HS-5 (cell line): ENCODE measurements at regions not wholly inside any gene's neighbourhood (a gene's known extent, or its start where the extent isn't known, plus 50 kb on each side); places are given as distances from the start of the nearest gene placed in this dataset.
A peak's percentile ranks its signal among the peaks of the same experiment; 100 is the strongest.

Experiments used
- DNase-seq: peaks from one replicate; pipeline ENCODE4 v3.0.0-alpha.2; 2012; ENCODE audit warnings: low read depth

DNA sequence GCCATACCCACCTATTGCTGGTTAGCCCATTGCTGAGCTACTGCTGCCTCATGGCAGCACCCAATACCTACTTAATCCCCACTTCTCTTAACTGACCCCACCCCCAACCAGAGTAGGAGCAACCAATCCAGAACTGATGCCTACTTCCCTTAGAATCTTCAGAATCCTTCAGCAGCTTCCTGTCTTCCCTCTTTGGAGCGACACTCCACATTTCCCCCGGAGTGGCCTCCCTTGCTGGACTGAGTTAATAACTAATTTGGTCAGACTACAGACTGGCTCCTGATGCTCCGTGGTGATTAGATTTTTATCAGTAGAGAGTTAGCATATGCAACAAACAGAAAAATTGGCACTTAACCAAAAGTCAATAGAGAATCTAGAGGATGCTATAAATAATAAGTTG lies 51.2 kb upstream of the UBR2 start:
- DNase-seq: no peak

GRCh38 chr6:42511803-42512422 lies 51.9 kb upstream of the UBR2 start:
- no peak for DNase-seq

- no peak for DNase-seq
Measured at GRCh38 chr6:42510795-42511194, 53.0 kb upstream of the UBR2 start.

DNA sequence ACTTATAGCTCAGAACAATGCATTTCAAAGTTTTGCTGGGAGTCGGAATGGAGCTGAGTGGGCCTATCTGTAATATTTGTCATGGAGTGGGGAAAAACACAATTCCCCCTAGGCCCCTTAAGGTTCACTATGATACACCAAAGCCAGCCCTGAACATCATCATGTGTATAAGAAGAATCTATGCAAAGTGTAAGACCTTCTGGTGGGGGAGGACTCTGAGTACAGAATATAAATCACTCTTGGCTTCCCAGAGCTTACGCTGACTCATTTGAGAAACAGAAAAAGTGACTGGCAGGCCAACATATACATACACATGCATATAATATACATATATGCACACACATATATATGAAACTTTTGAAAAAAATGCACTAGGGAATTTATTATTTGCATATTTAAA lies 54.1 kb upstream of the UBR2 start:
- DNase-seq: no peak

DNA sequence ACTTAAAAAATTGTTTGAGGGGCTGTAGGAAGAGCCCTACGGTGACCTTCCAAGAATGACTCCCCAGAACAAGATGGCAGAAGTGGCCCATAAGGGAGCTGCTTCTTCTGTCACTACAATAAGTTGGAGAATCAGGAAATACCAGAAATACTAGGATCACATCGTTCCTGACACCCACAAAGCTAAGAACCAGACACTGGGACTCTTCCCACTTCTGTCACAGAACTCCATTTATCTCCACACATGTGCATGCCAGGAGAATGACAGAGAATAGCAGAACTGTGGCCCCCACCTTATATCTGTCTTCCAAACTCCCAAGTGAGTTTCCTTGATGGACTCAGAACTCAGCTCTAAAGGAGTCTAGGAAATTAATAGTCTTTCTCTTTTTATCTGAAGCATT lies 54.6 kb upstream of the UBR2 start:
- no peak for DNase-seq

DNA sequence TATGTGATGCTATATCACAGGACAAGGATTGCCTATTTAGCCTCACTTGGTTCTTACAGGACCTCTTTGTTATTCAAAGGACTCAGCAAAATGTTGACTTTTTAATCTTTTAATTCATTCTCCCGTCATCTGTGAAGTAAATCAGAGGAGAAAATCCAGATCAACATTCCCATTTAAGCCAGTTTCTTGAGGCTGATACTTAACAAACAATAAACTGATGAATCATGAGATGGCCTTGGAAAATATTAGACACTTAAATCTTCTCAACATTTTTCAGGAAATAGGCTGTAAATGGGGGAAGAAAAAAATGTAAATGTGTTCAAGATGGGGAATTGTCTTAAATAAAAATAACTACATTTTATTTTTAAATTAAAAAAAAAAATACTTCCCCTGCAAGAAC lies 55.9 kb upstream of the UBR2 start:
- no peak for DNase-seq

DNA sequence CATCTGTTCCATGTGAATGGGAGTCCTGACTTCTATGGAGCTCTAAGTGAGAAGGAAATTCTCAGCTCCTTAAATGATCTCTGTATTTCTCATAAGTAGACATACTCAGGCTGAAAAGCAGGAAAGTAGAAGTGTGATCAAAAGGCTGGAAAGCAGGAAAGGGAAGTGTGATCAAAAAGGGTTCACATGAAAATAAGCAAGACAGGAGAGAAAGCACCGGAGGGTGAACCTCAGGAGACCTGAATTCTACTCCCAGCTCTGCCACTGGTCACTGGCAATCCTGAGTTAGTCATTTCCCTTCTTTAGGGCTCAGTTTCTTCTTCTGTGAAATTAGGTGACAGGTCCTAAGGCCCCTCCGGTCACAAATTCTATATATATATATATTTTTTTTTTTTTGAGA lies 55.5 kb upstream of the TRERF1 start:
- no peak for DNase-seq

DNA sequence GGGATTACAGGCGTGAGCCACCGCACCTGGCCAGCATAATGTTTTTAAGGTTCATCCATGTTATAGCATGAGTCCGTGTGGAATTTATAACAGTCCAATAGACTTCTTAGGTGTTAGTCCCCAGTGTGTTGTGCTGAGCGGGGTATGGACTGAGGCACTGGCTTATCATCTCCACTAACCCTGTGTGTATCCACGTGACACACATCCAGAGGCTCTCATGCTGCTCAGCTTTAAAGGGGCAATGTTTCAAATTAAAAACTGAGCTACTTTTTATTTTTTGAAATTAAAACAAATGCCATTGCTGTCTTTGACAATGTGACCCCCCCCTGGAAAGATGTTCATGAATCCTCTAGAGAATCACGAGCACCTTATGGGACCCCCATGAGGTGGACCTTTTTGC lies 54.3 kb upstream of the TRERF1 start:
- no peak for DNase-seq

DNA sequence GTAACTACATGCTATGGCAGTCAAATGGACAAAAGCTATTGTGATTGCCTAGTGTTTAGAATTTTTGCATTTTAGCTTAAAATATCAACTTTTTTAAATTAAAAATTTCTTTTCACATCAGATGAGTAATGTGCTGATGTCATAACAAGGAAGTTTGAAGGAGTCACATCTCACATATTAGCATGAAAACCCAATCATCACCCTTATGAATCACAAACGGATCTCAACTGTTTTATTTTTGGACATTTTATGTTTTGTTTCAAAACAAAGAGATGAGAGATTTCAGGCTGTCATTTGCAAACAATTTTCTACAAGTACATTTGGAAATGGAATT lies 53.6 kb upstream of the TRERF1 start:
- DNase-seq: peak; percentile 63

- DNase-seq: no peak
Measured at GRCh38 chr6:42503894-42504293, 52.2 kb upstream of the TRERF1 start.

GRCh38 chr6:42502990-42503389 lies 51.3 kb upstream of the TRERF1 start:
- DNase-seq: no peak

DNA sequence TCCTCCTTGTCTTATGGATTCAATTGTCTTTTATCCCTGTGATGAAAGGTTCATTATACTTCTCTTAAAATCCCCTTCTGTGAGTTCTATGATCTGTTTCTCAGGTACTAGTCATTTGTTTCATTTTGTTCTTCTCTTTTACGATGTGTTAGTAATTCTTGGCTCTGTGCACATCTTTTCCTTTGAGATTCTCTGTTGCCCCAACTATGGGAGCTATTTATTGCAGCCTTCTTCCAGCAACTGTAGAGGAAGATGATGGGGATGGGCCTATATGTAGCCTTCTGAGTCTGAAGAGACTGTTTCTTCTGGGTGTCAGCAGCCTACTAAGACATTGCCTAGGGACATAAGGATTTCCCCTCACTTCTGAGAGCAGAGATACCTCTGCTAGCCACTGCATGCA lies 50.4 kb upstream of the TRERF1 start:
- DNase-seq: no peak
